Left lung (tissue), 4 donors: ENCODE measurements at regions not wholly inside any gene's neighbourhood (a gene's known extent, or its start where the extent isn't known, plus 50 kb on each side); places are given as distances from the start of the nearest gene placed in this dataset.

Experiments used
- ATAC-seq: fragments of 200-7000 bp; cut with Tn5 transposase; one replicate; pipeline ENCODE4 v1.9.1; 2020; ENCODE audit warnings: moderate library complexity
- DNase-seq, 4 donors: peaks; one replicate each; pipeline ENCODE4 v3.0.0-alpha.2; 2013 to 2020
- H3K27ac ChIP-seq, 2 donors: fragments of 200-600 bp; sonication (generic) in 1 of 2; one replicate each; pipeline versions ENCODE4 v1.5.0 to v1.8.0; 2020 to 2021
- H3K27me3 ChIP-seq, 2 donors: fragments of 200-600 bp; sonication (generic) in 1 of 2; one replicate each; pipeline versions ENCODE4 v1.5.0 to v1.8.0; 2020 to 2021
- H3K36me3 ChIP-seq, 2 donors: fragments of 200-600 bp; sonication (generic) in 1 of 2; one replicate each; pipeline versions ENCODE4 v1.5.0 to v1.8.0; 2020 to 2021
- H3K4me1 ChIP-seq, 2 donors: fragments of 200-600 bp; one replicate each; pipeline ENCODE4 v1.8.0; 2021
- H3K4me3 ChIP-seq, 2 donors: fragments of 200-600 bp; sonication (generic) in 1 of 2; one replicate each; pipeline versions ENCODE4 v1.5.0 to v1.8.0; 2020 to 2021; ENCODE audit warnings: mild to moderate bottlenecking in 1 of 2
- H3K9me3 ChIP-seq, 2 donors: fragments of 200-600 bp; sonication (generic) in 1 of 2; one replicate each; pipeline versions ENCODE4 v1.5.0 to v1.8.0; 2020 to 2021
- CTCF ChIP-seq, 2 donors: fragments of 200-600 bp; sonication (generic) in 1 of 2; IDR thresholded peaks; one replicate each; pipeline versions ENCODE4 v1.5.0 to v1.8.0; 2021; ENCODE audit warnings: antibody characterized with exemption in 2 of 2
- intact Hi-C, 2 donors: fragments of 100-400 bp; cut with DNase I; formaldehyde crosslinking; loops; one replicate each; pipeline versions ENCODE4 v1.11.2 to v1.14.2; 2022
- donor health status: DM: no; HTN: yes; CAD: no.
- donor health status: DM: no; HTN: no; CAD: no.

GRCh38 chr1:34639701-34640100, 115.1 kb upstream of the GJB5 start:
- no peak overlapping the region for H3K27ac ChIP-seq
- intact Hi-C loops = no loop called here
- no peaks in the 10 kb centered on the region for H3K4me1 ChIP-seq
- no peaks in the 10 kb centered on the region for H3K27me3 ChIP-seq
- no peaks in the 10 kb centered on the region for H3K9me3 ChIP-seq
- no peaks in the 10 kb centered on the region for H3K36me3 ChIP-seq
- no peak for ATAC-seq
- H3K4me3 ChIP-seq = no peak overlapping the region
- TF ChIP-seq CTCF (IDR thresholded peaks at IDR 0.05) = no peak
- DNase-seq = no peak

- DNase-seq (no peak), ATAC-seq (no peak)
- H3K4me3 ChIP-seq = no peak overlapping the region
- no peak for TF ChIP-seq CTCF (IDR thresholded peaks at IDR 0.05)
- H3K27me3 ChIP-seq = peaks cover 0 to 3% of the 10 kb centered on the region in 2 donors
- no peaks in the 10 kb centered on the region for H3K9me3 ChIP-seq
- no peaks in the 10 kb centered on the region for H3K4me1 ChIP-seq
- H3K36me3 ChIP-seq = no peaks in the 10 kb centered on the region
- H3K27ac ChIP-seq = no peak overlapping the region
- intact Hi-C loops = no loop called here
Measured at GRCh38 chr1:34640654-34641401, 114.0 kb upstream of the GJB5 start.

GRCh38 chr1:34642679-34643078, 112.2 kb upstream of the GJB5 start:
- no peaks in the 10 kb centered on the region for H3K36me3 ChIP-seq
- TF ChIP-seq CTCF (IDR thresholded peaks at IDR 0.05) = no peak
- no peak overlapping the region for H3K27ac ChIP-seq
- no peaks in the 10 kb centered on the region for H3K9me3 ChIP-seq
- peaks cover 0 to 11% of the 10 kb centered on the region in 2 donors for H3K27me3 ChIP-seq
- ATAC-seq (peak; percentile 66), DNase-seq (no peak)
- H3K4me3 ChIP-seq = no peak overlapping the region
- intact Hi-C loops = no loop called here
- H3K4me1 ChIP-seq = no peaks in the 10 kb centered on the region

- no peak overlapping the region for H3K4me3 ChIP-seq
- ATAC-seq (no peak), DNase-seq (no peak)
- intact Hi-C loops = no loop called here
- H3K27me3 ChIP-seq = peaks cover 0 to 25% of the 10 kb centered on the region in 2 donors
- TF ChIP-seq CTCF (IDR thresholded peaks at IDR 0.05) = no peak
- no peaks in the 10 kb centered on the region for H3K36me3 ChIP-seq
- H3K9me3 ChIP-seq = no peaks in the 10 kb centered on the region
- H3K27ac ChIP-seq = no peak overlapping the region
- H3K4me1 ChIP-seq = no peaks in the 10 kb centered on the region
Measured at GRCh38 chr1:34645109-34645688, 109.6 kb upstream of the GJB5 start.

GRCh38 chr1:34645919-34646318, 108.9 kb upstream of the GJB5 start:
- H3K36me3 ChIP-seq = no peaks in the 10 kb centered on the region
- H3K9me3 ChIP-seq = no peaks in the 10 kb centered on the region
- ATAC-seq (no peak), DNase-seq (no peak)
- TF ChIP-seq CTCF (IDR thresholded peaks at IDR 0.05) = no peak
- intact Hi-C loops = no loop called here
- peaks cover 0 to 31% of the 10 kb centered on the region in 2 donors for H3K27me3 ChIP-seq
- no peak overlapping the region for H3K4me3 ChIP-seq
- H3K4me1 ChIP-seq = no peaks in the 10 kb centered on the region
- H3K27ac ChIP-seq = no peak overlapping the region
